ENCODE measurements at regions not wholly inside any gene's neighbourhood (a gene's known extent, or its start where the extent isn't known, plus 50 kb on each side); places are given as distances from the start of the nearest gene placed in this dataset.

GRCh38 chr12:27192118-27192802 is 51.8 kb upstream of the STK38L start:
- H3K4me1 Mint-ChIP-seq = no peaks in the 10 kb centered on the region
- no peaks in the 10 kb centered on the region for H3K36me3 Mint-ChIP-seq (ENCODE audit: low read depth)
- no peaks in the 10 kb centered on the region for H3K9me3 Mint-ChIP-seq
- ATAC-seq = no peak
- H3K27me3 Mint-ChIP-seq = no peaks in the 10 kb centered on the region
- H3K4me3 Mint-ChIP-seq = no peak overlapping the region
- DNase-seq = no peak
- H3K27ac Mint-ChIP-seq = no peak overlapping the region

GRCh38 chr12:27193106-27193505 is 51.0 kb upstream of the STK38L start:
- no peaks in the 10 kb centered on the region for H3K4me1 Mint-ChIP-seq
- H3K4me3 Mint-ChIP-seq = no peak overlapping the region
- DNase-seq (no peak), ATAC-seq (no peak)
- H3K9me3 Mint-ChIP-seq = no peaks in the 10 kb centered on the region
- H3K27me3 Mint-ChIP-seq = no peaks in the 10 kb centered on the region
- no peaks in the 10 kb centered on the region for H3K36me3 Mint-ChIP-seq (ENCODE audit: low read depth)
- H3K27ac Mint-ChIP-seq = no peak overlapping the region

GRCh38 chr12:27193854-27194544 is 50.1 kb upstream of the STK38L start:
- no peak for DNase-seq

More at GRCh38 chr12:27193854-27194544, 50.1 kb upstream of the STK38L start:
- Mint-ChIP-seq H3K9me3 (no peaks in the 10 kb centered on the region), H3K27me3 (no peaks in the 10 kb centered on the region), H3K27ac (no peak overlapping the region), H3K4me1 (no peaks in the 10 kb centered on the region), H3K36me3 (ENCODE audit: low read depth) (no peaks in the 10 kb centered on the region), H3K4me3 (no peak overlapping the region)
- ATAC-seq = no peak
